C4-2B (cell line): ENCODE measurements at regions not wholly inside any gene's neighbourhood (a gene's known extent, or its start where the extent isn't known, plus 50 kb on each side); places are given as distances from the start of the nearest gene placed in this dataset.

Experiments
- H3K27ac ChIP-seq: fragments of 450-650 bp; 2 replicates; pipeline ENCODE4 v1.5.1; 2017
- CTCF ChIP-seq: fragments of 450-650 bp; conservative IDR thresholded peaks from 2 replicates; pipeline ENCODE4 v1.5.1; 2017; ENCODE audit warnings: mild to moderate bottlenecking
- ZFX ChIP-seq: fragments of 450-650 bp; IDR thresholded peaks from 2 replicates; pipeline ENCODE4 v1.6.1; 2017

GRCh38 chrX:30504309-30504708 is 73.3 kb downstream of the TASL start:
- TF ChIP-seq ZFX (no peak), CTCF (peak; percentile 49)
- H3K27ac ChIP-seq: no peak overlapping the region

GRCh38 chrX:30495468-30495867 is 82.1 kb downstream of the TASL start:
- no peak for TF ChIP-seq CTCF
- no peak for TF ChIP-seq ZFX
- no peak overlapping the region for H3K27ac ChIP-seq

GRCh38 chrX:30493348-30493747 is 84.2 kb downstream of the TASL start:
- H3K27ac ChIP-seq: no peak overlapping the region
- no peak for TF ChIP-seq ZFX
- TF ChIP-seq CTCF: no peak

- no peak overlapping the region for H3K27ac ChIP-seq
- TF ChIP-seq CTCF: peak; percentile 43
- no peak for TF ChIP-seq ZFX
Observed at GRCh38 chrX:30489323-30489722, 88.2 kb downstream of the TASL start.

- H3K27ac ChIP-seq: no peak overlapping the region
- TF ChIP-seq CTCF (peak; percentile 51), ZFX (no peak)
Observed at GRCh38 chrX:30488092-30488491, 89.5 kb downstream of the TASL start.

GRCh38 chrX:30483996-30484395 is 93.6 kb downstream of the TASL start:
- TF ChIP-seq ZFX: no peak
- TF ChIP-seq CTCF: no peak
- H3K27ac ChIP-seq: no peak overlapping the region

- TF ChIP-seq CTCF (no peak), ZFX (no peak)
- H3K27ac ChIP-seq: no peak overlapping the region
Observed at GRCh38 chrX:30468471-30468870, 109.1 kb downstream of the TASL start.
